ENCODE measurements at regions not wholly inside any gene's neighbourhood (a gene's known extent, or its start where the extent isn't known, plus 50 kb on each side); places are given as distances from the start of the nearest gene placed in this dataset.

DNA sequence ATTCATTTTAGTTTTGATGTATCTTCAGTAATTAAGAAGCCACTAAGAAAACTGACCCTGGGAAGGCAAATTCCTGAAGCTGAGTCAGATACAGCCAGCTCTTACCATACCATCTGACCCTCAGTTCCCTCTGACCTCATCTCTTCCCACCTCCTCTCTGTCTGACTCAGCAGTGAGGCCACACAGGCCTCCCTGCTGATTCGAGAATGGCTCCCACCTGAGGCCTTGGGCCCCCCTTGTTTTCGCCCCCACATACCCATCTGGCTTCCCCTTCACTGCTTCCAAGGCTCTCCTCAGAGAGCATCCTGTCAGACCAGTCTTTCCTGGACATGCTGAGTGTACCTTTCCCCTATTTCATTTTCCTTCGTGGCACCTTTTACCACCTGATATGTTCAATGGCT lies 71.0 kb upstream of the CYP1B1 start:
- DNase-seq (ENCODE audit: low read depth, low spot score) = peak; percentile 82
- ChIA-PET CTCF (interaction anchor here (1.4 kb wide), 1 partner anchor 87 kb away, joined by 3 read pairs; no protein-coding TSS in a partner anchor), POLR2A (no interaction called here)
- peak overlapping the region; percentile 34; the same call in 1 of the 2 replicates for H3K4me3 ChIP-seq (ENCODE audit: low read depth, low read length)
- TF ChIP-seq, protein P1, sequence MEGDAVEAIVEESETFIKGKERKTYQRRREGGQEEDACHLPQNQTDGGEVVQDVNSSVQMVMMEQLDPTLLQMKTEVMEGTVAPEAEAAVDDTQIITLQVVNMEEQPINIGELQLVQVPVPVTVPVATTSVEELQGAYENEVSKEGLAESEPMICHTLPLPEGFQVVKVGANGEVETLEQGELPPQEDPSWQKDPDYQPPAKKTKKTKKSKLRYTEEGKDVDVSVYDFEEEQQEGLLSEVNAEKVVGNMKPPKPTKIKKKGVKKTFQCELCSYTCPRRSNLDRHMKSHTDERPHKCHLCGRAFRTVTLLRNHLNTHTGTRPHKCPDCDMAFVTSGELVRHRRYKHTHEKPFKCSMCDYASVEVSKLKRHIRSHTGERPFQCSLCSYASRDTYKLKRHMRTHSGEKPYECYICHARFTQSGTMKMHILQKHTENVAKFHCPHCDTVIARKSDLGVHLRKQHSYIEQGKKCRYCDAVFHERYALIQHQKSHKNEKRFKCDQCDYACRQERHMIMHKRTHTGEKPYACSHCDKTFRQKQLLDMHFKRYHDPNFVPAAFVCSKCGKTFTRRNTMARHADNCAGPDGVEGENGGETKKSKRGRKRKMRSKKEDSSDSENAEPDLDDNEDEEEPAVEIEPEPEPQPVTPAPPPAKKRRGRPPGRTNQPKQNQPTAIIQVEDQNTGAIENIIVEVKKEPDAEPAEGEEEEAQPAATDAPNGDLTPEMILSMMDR (IDR thresholded peaks at IDR 0.05; ENCODE audit: insufficient read depth, low read length, missing control alignments) = no peak

DNA sequence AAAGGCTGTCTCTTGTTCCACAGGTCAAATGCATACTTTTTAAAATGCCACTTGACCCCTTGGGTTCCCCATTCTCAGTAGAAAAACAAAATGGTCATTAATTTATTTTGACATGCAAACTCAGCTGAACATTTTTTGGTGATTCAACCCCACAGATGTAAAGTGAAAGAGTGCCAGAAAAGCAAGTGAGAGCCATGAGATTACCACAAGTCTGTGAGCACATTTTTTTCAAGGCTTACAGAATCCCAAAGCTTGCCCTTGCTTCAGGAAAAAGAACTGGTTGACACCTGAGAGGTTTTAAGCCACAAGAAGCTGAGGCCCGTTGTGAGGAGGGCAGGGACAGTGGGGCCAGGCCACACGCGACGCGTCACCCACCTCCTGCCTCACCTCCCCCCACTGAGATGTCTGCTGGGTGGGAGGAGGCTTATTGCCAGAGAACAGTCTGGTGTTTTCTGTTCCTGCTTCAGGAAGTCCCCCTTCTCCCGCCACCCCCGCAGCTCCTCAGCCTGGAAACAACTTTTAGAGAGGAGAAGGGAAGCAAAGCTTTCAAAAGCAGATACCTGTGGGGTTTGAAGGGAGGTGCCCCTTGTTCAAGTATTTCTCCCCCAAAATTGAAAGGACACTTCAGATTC lies 70.4 kb upstream of the CYP1B1 start:
- TF ChIP-seq, protein P1 (IDR thresholded peaks at IDR 0.05; ENCODE audit: insufficient read depth, low read length, missing control alignments) = no peak
- ChIA-PET CTCF (interaction anchor here (0.6 to 1.4 kb wide), 2 partner anchors 88 to 182 kb away, joined by 3 read pairs; no protein-coding TSS in a partner anchor), POLR2A (interaction anchor here (0.6 to 0.8 kb wide), 3 partner anchors 28 to 54 kb away, joined by 3 to 4 read pairs (median 4); no protein-coding TSS in a partner anchor)
- peak overlapping the region; percentile 34 for H3K4me3 ChIP-seq (ENCODE audit: low read depth, low read length)
- peak; percentile 77 for DNase-seq (ENCODE audit: low read depth, low spot score)

DNA sequence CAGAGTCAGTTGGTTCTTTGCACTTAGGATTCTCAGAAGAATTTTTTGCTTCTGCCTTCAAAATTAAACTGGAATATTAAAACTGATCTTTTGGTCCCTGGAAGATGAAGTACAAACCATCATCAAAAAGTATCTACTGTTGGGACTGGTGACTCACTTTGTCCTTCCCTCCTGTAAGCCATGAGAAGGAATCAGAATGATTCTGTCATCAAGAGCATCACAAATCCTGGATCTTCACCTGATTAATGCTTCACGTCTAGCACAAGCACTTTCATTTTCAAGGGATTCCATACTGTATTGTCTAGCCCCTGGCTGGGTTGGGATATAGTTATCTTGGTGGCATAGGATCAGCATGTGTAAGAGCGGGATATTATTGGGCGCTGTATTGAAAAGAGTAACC lies 69.3 kb upstream of the CYP1B1 start:
- TF ChIP-seq, protein P1 (IDR thresholded peaks at IDR 0.05; ENCODE audit: insufficient read depth, low read length, missing control alignments) = no peak
- CTCF ChIA-PET = no interaction called here
- POLR2A ChIA-PET = interaction anchor here (0.6 kb wide), 1 partner anchor 606 kb away, joined by 3 read pairs; the partner anchor contains the start of gene SRSF7
- no peak overlapping the region for H3K4me3 ChIP-seq (ENCODE audit: low read depth, low read length)
- no peak for DNase-seq (ENCODE audit: low read depth, low spot score)

DNA sequence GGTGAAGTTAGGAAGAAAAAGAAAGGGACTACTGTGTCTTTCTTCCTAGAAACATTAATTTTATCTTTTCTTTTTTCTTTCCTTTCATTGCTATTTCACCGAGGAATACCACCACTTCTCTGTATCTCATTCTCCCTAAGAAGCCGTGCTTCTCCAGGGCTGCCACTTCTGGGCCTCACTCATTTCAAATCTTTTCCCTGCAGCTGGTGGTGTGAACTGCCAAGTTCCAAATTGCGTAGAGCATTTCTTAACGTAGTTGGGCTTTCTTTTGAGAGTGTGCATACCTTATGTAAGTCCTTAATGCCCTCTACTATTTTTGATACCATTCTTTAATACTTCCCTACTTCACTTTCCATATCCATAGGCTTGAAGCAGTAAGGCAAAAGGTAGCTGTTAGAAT lies 66.7 kb upstream of the CYP1B1 start:
- H3K4me3 ChIP-seq (ENCODE audit: low read depth, low read length) = no peak overlapping the region
- TF ChIP-seq, protein P1 (IDR thresholded peaks at IDR 0.05; ENCODE audit: insufficient read depth, low read length, missing control alignments) = no peak
- CTCF ChIA-PET = no interaction called here
- POLR2A ChIA-PET = no interaction called here
- DNase-seq (ENCODE audit: low read depth, low spot score) = no peak

DNA sequence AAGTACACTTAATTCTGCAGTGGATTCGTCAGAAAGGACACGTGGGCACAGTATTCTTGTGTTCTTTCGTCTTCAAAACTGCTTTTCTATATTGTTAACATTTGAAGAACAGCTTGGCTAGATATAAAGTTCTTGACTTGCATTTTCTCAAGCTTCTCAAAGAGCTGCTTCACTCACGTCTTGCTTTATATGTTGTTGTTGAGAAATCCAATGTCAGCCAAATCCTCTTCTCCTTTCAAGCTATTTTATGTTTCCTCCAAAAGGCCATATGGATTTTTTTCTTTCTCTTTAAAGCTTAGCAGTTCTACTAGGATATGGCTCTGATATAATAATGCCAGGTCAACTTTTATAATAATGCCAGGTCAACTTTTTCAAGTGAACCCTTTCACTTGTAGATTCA lies 65.5 kb upstream of the CYP1B1 start:
- TF ChIP-seq, protein P1 (IDR thresholded peaks at IDR 0.05; ENCODE audit: insufficient read depth, low read length, missing control alignments) = no peak
- ChIA-PET POLR2A (no interaction called here), CTCF (interaction anchor here (1.8 kb wide), 1 partner anchor 26 kb away, joined by 6 read pairs; no protein-coding TSS in a partner anchor)
- H3K4me3 ChIP-seq (ENCODE audit: low read depth, low read length) = no peak overlapping the region
- no peak for DNase-seq (ENCODE audit: low read depth, low spot score)

DNA sequence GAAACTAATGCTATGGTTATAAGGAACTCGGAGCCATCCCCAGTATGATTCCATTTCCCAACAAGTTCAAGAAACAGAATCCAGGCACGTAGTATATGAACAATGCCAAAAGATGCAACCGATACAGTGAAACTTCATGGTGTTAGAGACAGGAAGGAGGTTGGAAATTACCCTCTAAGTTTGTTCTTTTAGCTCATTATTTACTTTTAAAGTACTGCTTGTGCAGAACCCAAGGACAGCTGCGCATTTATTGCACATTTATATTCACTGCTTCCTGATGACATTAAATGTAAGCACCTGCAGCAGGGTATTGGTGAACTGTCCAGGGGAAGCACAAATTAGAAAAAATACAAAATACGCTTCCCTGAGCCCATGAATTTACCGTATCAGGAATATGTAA lies 63.0 kb upstream of the CYP1B1 start:
- ChIA-PET CTCF (interaction anchor here (1.8 kb wide), 1 partner anchor 23 kb away, joined by 5 read pairs; no protein-coding TSS in a partner anchor), POLR2A (no interaction called here)
- no peak for DNase-seq (ENCODE audit: low read depth, low spot score)

More for the DNA sequence above, 63.0 kb upstream of the CYP1B1 start:
- TF ChIP-seq, protein P1 (IDR thresholded peaks at IDR 0.05; ENCODE audit: insufficient read depth, low read length, missing control alignments) = no peak
- no peak overlapping the region for H3K4me3 ChIP-seq (ENCODE audit: low read depth, low read length)

Measured in AG04449 (cell line).